DMS153 treated with DMSO at 0.1 percent for 48 hours (cell line): ENCODE measurements at regions not wholly inside any gene's neighbourhood (a gene's known extent, or its start where the extent isn't known, plus 50 kb on each side); places are given as distances from the start of the nearest gene placed in this dataset.

Source experiments
- DNase-seq: peaks from one replicate; lab custom pipeline; 2025; ENCODE audit not compliant: unreplicated experiment; lab: John Stamatoyannopoulos, UW

- no peak for DNase-seq
Observed at GRCh38 chr4:121526509-121526908, 145.7 kb upstream of the QRFPR start.

GRCh38 chr4:121519236-121519838, 138.5 kb upstream of the QRFPR start:
- DNase-seq = no peak

- no peak for DNase-seq
Observed at GRCh38 chr4:121517241-121517640, 136.4 kb upstream of the QRFPR start.

GRCh38 chr4:121514443-121514842, 133.6 kb upstream of the QRFPR start:
- DNase-seq = no peak

- DNase-seq = no peak
Observed at GRCh38 chr4:121510341-121510874, 129.6 kb upstream of the QRFPR start.

GRCh38 chr4:121485190-121485804, 104.5 kb upstream of the QRFPR start:
- no peak for DNase-seq

- DNase-seq = no peak
Observed at GRCh38 chr4:121484633-121485032, 103.8 kb upstream of the QRFPR start.

GRCh38 chr4:121479808-121480207, 99.0 kb upstream of the QRFPR start:
- no peak for DNase-seq

GRCh38 chr4:121477480-121477879, 96.7 kb upstream of the QRFPR start:
- DNase-seq = no peak

GRCh38 chr4:121477079-121477478, 96.3 kb upstream of the QRFPR start:
- DNase-seq = no peak

GRCh38 chr4:121472937-121473721, 92.3 kb upstream of the QRFPR start:
- no peak for DNase-seq

- DNase-seq = no peak
Observed at GRCh38 chr4:121464854-121465253, 84.0 kb upstream of the QRFPR start.

GRCh38 chr4:121462660-121463261, 81.9 kb upstream of the QRFPR start:
- peak; percentile 15 for DNase-seq

- DNase-seq = no peak
Observed at GRCh38 chr4:121459026-121459425, 78.2 kb upstream of the QRFPR start.

- DNase-seq = no peak
Observed at GRCh38 chr4:121457278-121457875, 76.6 kb upstream of the QRFPR start.

- DNase-seq = no peak
Observed at GRCh38 chr4:121455285-121455684, 74.5 kb upstream of the QRFPR start.

- no peak for DNase-seq
Observed at GRCh38 chr4:121454251-121454979, 73.6 kb upstream of the QRFPR start.

GRCh38 chr4:121451310-121451709, 70.5 kb upstream of the QRFPR start:
- DNase-seq = no peak

GRCh38 chr4:121449416-121449815, 68.6 kb upstream of the QRFPR start:
- no peak for DNase-seq

- no peak for DNase-seq
Observed at GRCh38 chr4:121448231-121448630, 67.4 kb upstream of the QRFPR start.

- DNase-seq = no peak
Observed at GRCh38 chr4:121439669-121440068, 58.9 kb upstream of the QRFPR start.
